ENCODE measurements at regions not wholly inside any gene's neighbourhood (a gene's known extent, or its start where the extent isn't known, plus 50 kb on each side); places are given as distances from the start of the nearest gene placed in this dataset.

DNA sequence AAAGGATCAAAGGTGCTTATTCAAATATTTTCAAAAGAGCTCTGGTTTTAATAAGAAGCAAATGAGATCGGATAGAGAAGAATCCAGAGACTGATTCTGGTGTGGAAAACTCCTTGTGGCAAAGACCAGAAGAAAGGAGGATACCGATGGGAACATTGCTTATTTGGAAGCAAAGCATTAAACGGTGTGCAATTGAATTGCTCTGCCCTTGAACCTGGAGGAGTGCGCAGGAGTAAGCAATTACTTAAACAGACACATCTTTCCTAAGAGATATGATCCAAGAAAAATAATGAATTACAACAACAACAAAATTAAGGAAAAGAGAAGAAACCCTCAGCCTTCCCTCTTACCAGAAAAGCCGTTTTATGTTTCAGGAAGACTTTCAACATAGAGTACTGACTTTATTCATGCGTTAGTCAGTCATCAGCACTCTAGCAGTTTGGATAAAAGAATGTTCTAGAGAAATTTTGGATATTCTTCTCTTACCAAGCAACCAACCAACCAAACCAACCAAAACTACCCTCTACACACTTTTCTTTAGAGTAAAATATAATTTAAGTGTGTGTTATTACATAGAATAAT, 191.7 kb downstream of the NTMT2 start:
- no peaks in the 10 kb centered on the region for H3K4me1 Mint-ChIP-seq
- no peak overlapping the region for H3K9ac ChIP-seq
- no peaks in the 10 kb centered on the region for H3K9me3 ChIP-seq (ENCODE audit: low read depth)
- H3F3A ChIP-seq (ENCODE audit: low read depth) = no peaks in the 10 kb centered on the region
- no peak overlapping the region for H3K4me2 ChIP-seq
- H3K36me3 Mint-ChIP-seq = no peaks in the 10 kb centered on the region
- H3K4me3 ChIP-seq = no peak overlapping the region
- no peak overlapping the region for H3K4me3 Mint-ChIP-seq
- H4K20me1 ChIP-seq (ENCODE audit: low read depth) = no peaks in the 10 kb centered on the region
- no peaks in the 10 kb centered on the region for H3K36me3 ChIP-seq
- no peaks in the 10 kb centered on the region for H3K9me3 Mint-ChIP-seq
- H3K27ac ChIP-seq = no peak overlapping the region
- H3K27me3 Mint-ChIP-seq (ENCODE audit: insufficient read depth, low read depth) = peaks cover 2% of the 10 kb centered on the region
- no peaks in the 10 kb centered on the region for H3K27me3 ChIP-seq
- no peaks in the 10 kb centered on the region for H3K4me1 ChIP-seq
- H3K79me2 ChIP-seq (ENCODE audit: low read depth) = no peaks in the 10 kb centered on the region
- H3K27ac Mint-ChIP-seq = no peak overlapping the region
- no peak for DNase-seq (ENCODE audit: low spot score)
- no peak overlapping the region for H2AFZ ChIP-seq (replicated peaks)
- TF ChIP-seq, protein P1, sequence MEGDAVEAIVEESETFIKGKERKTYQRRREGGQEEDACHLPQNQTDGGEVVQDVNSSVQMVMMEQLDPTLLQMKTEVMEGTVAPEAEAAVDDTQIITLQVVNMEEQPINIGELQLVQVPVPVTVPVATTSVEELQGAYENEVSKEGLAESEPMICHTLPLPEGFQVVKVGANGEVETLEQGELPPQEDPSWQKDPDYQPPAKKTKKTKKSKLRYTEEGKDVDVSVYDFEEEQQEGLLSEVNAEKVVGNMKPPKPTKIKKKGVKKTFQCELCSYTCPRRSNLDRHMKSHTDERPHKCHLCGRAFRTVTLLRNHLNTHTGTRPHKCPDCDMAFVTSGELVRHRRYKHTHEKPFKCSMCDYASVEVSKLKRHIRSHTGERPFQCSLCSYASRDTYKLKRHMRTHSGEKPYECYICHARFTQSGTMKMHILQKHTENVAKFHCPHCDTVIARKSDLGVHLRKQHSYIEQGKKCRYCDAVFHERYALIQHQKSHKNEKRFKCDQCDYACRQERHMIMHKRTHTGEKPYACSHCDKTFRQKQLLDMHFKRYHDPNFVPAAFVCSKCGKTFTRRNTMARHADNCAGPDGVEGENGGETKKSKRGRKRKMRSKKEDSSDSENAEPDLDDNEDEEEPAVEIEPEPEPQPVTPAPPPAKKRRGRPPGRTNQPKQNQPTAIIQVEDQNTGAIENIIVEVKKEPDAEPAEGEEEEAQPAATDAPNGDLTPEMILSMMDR (IDR thresholded peaks at IDR 0.05) = no peak
- no peak for TF ChIP-seq EZH2phosphoT487 (IDR thresholded peaks at IDR 0.05)
- TF ChIP-seq EZH2 (IDR thresholded peaks at IDR 0.05) = no peak

DNA sequence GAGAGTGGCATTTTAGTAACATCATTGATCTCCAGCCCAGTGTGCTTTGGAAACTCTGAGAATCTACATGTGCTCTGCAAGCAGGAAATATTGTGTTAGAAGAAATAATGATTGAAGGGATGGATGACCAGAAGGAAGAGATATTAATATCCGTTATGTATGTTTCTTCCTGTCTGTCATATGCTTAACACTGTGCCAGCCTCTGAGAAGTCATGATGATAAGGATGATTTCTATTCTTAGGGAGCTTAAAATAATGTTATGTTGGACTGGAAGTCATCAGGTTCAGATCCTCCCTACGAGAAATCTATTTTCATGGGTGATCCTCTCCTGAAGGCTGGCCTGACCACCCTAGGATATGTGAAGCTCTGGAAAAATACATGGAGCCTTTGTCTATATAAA, 192.4 kb upstream of the GORAB start:
- H3K4me2 ChIP-seq = no peak overlapping the region
- H4K20me1 ChIP-seq (ENCODE audit: low read depth) = no peaks in the 10 kb centered on the region
- H3K4me3 ChIP-seq = no peak overlapping the region
- H3K27me3 ChIP-seq = no peaks in the 10 kb centered on the region
- H2AFZ ChIP-seq (replicated peaks) = no peak overlapping the region
- H3F3A ChIP-seq (ENCODE audit: low read depth) = no peaks in the 10 kb centered on the region
- Mint-ChIP-seq H3K27me3 (ENCODE audit: insufficient read depth, low read depth) (peaks cover 2% of the 10 kb centered on the region), H3K4me1 (no peaks in the 10 kb centered on the region), H3K9me3 (no peaks in the 10 kb centered on the region), H3K4me3 (no peak overlapping the region), H3K27ac (no peak overlapping the region), H3K36me3 (no peaks in the 10 kb centered on the region)
- H3K9ac ChIP-seq = no peak overlapping the region
- no peaks in the 10 kb centered on the region for H3K79me2 ChIP-seq (ENCODE audit: low read depth)
- H3K36me3 ChIP-seq = no peaks in the 10 kb centered on the region
- no peaks in the 10 kb centered on the region for H3K9me3 ChIP-seq (ENCODE audit: low read depth)
- no peak for DNase-seq (ENCODE audit: low spot score)
- TF ChIP-seq EZH2 (IDR thresholded peaks at IDR 0.05) (no peak), EZH2phosphoT487 (IDR thresholded peaks at IDR 0.05) (no peak)
- TF ChIP-seq, protein P1 (IDR thresholded peaks at IDR 0.05) = no peak
- H3K27ac ChIP-seq = no peak overlapping the region
- no peaks in the 10 kb centered on the region for H3K4me1 ChIP-seq

DNA sequence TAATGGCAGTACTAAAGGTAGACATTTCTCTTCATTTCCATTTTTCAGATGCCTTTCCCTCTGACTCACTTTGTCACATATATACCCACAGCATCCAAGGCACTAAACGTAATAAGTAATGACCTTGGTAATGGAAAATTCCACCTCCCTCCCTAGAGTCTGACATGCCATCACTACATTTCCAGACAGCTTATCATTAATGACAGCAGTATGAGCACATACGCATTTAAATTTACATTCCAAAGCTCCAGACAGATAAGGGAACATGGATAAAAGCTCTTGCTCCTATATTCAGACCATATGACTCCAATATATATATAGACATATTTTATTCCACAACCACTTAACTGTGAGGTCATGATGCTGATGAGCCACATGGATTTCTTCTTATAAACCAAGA, 191.7 kb upstream of the GORAB start:
- Histone ChIP-seq H3K27ac (no peak overlapping the region), H3K9ac (no peak overlapping the region), H3K4me3 (no peak overlapping the region), H3K79me2 (ENCODE audit: low read depth) (no peaks in the 10 kb centered on the region), H3K4me2 (no peak overlapping the region), H3K27me3 (no peaks in the 10 kb centered on the region), H3K36me3 (no peaks in the 10 kb centered on the region), H3K4me1 (no peaks in the 10 kb centered on the region), H3F3A (ENCODE audit: low read depth) (no peaks in the 10 kb centered on the region), H2AFZ (replicated peaks) (no peak overlapping the region), H4K20me1 (ENCODE audit: low read depth) (no peaks in the 10 kb centered on the region), H3K9me3 (ENCODE audit: low read depth) (no peaks in the 10 kb centered on the region)
- DNase-seq (ENCODE audit: low spot score) = no peak
- H3K36me3 Mint-ChIP-seq = no peaks in the 10 kb centered on the region
- no peak overlapping the region for H3K4me3 Mint-ChIP-seq
- H3K4me1 Mint-ChIP-seq = no peaks in the 10 kb centered on the region
- TF ChIP-seq EZH2 (IDR thresholded peaks at IDR 0.05) (no peak), EZH2phosphoT487 (IDR thresholded peaks at IDR 0.05) (no peak)
- TF ChIP-seq, protein P1 (IDR thresholded peaks at IDR 0.05) = no peak
- no peaks in the 10 kb centered on the region for H3K9me3 Mint-ChIP-seq
- H3K27me3 Mint-ChIP-seq (ENCODE audit: insufficient read depth, low read depth) = peaks cover 2% of the 10 kb centered on the region
- H3K27ac Mint-ChIP-seq = no peak overlapping the region
